ENCODE measurements at regions not wholly inside any gene's neighbourhood (a gene's known extent, or its start where the extent isn't known, plus 50 kb on each side); places are given as distances from the start of the nearest gene placed in this dataset.
"Not testable (repeated sequence)": the region's sequence is repeated elsewhere in the genome, so short reads cannot be mapped to it uniquely, and the experiment has no call there.

DNA sequence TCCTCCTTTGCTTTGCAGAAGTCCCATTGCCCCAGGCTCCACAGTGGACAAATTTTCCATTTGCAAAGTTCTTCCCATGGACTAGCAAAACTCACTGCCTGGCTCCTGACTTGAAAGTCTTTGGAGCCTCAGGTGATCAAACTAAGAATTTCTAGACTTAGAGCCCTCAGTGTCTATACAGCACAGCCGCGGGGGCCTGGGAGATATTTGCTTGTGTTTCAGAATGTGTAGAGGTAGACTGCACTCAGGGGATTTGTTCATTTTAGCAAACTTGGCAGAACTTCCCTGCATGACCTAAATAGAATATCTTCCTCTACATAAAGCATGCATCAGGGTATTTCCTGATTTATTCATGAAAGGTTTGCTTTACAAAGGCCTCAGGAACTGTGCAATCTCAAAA lies 384.2 kb upstream of the ZNF462 start:
- H3K4me3 ChIP-seq (ENCODE audit: low read length): no peak overlapping the region
- no peak for DNase-seq (ENCODE audit: low read depth)
- TF ChIP-seq, protein P1, sequence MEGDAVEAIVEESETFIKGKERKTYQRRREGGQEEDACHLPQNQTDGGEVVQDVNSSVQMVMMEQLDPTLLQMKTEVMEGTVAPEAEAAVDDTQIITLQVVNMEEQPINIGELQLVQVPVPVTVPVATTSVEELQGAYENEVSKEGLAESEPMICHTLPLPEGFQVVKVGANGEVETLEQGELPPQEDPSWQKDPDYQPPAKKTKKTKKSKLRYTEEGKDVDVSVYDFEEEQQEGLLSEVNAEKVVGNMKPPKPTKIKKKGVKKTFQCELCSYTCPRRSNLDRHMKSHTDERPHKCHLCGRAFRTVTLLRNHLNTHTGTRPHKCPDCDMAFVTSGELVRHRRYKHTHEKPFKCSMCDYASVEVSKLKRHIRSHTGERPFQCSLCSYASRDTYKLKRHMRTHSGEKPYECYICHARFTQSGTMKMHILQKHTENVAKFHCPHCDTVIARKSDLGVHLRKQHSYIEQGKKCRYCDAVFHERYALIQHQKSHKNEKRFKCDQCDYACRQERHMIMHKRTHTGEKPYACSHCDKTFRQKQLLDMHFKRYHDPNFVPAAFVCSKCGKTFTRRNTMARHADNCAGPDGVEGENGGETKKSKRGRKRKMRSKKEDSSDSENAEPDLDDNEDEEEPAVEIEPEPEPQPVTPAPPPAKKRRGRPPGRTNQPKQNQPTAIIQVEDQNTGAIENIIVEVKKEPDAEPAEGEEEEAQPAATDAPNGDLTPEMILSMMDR (IDR thresholded peaks at IDR 0.05; ENCODE audit: insufficient read depth, low read depth, low read length, missing control alignments): no peak

DNA sequence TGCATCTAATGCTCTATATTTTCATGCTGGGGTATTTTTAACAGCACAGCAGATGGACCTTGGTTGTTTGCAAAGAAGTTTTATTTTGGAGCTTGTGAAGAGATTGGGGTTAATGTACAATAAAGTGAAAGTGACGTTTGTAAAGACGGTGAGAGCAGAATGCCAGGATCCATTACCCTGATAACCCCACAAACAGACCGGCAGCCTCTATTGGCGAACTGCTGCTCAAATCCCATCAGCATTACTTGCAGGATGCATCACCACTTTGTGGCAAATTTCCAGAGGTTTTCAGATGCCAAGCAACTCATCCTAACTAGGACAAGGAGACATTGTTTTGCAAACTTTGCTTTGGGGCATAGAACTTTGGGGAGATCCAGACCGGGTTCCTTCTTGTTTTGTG lies 383.3 kb upstream of the ZNF462 start:
- TF ChIP-seq, protein P1 (IDR thresholded peaks at IDR 0.05; ENCODE audit: insufficient read depth, low read depth, low read length, missing control alignments): no peak
- H3K4me3 ChIP-seq (ENCODE audit: low read length): no peak overlapping the region
- DNase-seq (ENCODE audit: low read depth): peak; percentile 87

DNA sequence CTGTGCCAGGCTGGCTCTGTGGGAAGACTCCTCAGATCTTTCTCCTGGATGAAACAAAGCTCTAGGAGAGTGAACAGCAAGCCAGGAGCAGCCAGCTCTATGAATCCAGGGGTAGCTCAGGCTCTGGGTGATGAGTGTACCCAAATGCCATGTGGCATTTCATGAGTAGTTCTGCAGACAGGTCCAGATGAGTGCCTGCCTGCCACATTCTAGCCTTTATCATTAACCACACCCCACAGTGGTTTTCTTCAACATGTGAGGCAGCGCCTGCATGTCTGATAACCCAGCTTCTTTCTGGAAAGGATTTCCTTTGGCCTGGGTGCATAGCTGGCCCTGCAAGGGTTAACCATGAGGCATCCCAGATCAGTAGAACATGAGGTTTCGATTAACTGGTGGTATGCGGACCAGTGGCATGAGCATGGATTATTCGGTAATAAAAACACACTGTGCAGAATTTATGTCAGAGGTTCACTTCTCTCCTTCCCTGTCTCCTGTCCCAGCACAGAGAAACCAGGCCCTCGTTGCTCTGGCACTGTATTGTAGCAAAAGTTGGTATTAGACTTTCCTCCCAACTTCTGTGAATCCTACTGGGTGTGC lies 381.9 kb upstream of the ZNF462 start:
- peak; percentile 28 for DNase-seq (ENCODE audit: low read depth)
- TF ChIP-seq, protein P1 (IDR thresholded peaks at IDR 0.05; ENCODE audit: insufficient read depth, low read depth, low read length, missing control alignments): no peak
- H3K4me3 ChIP-seq (ENCODE audit: low read length): no peak overlapping the region

DNA sequence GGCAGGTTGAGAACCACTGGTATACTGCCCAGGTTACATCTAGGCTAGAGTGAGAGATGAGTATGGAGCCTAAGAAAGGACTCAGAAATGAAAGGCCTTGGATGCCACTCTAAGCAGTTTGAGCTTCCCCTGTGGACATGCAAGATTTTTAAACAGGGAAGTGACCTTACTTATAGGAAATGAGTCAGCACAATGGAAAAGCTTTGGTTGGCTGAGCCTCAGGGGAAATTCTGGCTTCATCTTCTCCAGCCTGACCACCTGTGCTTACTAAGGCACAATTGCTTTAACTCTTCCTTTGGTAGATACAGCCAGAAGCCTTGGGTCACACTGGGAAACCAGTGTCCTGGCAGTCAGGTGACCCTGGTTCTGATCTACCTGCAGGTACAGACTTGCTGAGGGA lies 380.2 kb upstream of the ZNF462 start:
- TF ChIP-seq, protein P1 (IDR thresholded peaks at IDR 0.05; ENCODE audit: insufficient read depth, low read depth, low read length, missing control alignments): no peak
- DNase-seq (ENCODE audit: low read depth): peak; percentile 87
- H3K4me3 ChIP-seq (ENCODE audit: low read length): no peak overlapping the region

DNA sequence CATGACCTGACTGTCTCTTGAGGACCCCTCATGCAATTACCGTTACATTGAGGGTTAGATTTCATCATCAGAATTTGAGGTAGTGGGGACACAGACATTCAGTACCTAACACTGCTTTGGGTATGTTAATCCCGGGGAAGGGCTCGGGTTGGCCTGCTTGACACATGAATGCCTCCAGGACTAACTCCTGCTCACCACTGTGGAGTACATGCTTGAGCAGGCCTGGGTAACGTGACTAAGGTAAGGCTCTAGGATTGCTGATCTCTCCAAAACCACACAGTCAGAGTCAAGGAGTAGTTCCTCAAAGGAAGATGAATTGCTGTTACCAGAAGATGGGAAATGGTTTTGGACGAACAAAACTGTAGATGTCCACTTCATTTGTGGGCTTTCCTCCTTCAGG lies 376.3 kb upstream of the ZNF462 start:
- TF ChIP-seq, protein P1 (IDR thresholded peaks at IDR 0.05; ENCODE audit: insufficient read depth, low read depth, low read length, missing control alignments): no peak
- peak; percentile 94 for DNase-seq (ENCODE audit: low read depth)
- no peak overlapping the region for H3K4me3 ChIP-seq (ENCODE audit: low read length)

DNA sequence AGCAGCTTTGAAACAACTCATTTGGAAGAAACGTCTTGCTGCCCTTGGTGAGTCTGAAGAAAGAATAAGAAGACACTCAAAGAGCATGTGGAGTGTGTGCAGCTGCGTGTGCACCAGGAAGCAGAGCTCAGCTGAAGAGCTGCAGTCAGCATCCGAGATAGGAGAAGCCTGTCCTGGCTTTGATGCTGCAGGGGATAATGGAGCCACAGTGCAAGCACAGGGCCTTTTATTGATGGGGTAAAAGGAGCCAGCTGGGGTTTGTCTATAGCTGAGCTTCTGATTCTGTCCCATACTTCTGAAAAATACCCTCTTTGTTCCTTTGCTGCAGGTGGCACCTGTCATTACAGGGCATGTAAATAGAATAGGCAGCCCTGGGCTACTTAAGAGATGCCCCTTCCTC lies 375.7 kb upstream of the ZNF462 start:
- no peak for DNase-seq (ENCODE audit: low read depth)
- no peak overlapping the region for H3K4me3 ChIP-seq (ENCODE audit: low read length)
- TF ChIP-seq, protein P1 (IDR thresholded peaks at IDR 0.05; ENCODE audit: insufficient read depth, low read depth, low read length, missing control alignments): no peak

DNA sequence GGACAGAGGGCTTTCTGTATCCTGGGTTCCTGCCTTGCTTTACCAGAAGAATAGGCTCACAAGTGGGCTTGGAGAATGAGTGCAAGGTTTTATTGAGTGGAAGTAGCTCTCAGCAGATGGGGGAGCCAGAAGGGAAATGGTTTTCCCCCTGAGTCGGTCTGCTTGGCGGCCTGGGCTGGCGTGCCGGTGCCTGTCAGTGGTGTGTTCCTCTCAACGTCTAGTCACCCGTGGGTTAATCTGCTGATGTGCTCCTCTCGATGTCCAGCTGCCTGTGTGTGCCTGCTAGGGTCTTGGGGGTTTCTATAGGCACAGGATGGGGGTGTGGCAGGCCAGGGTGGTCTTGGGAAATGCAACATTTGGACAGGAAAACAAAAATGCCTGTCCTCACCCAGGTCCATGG lies 370.8 kb upstream of the ZNF462 start:
- H3K4me3 ChIP-seq (ENCODE audit: low read length); DNase-seq (ENCODE audit: low read depth): not testable (repeated sequence)

All from epithelial cell of esophagus (primary cell).